ENCODE measurements at regions not wholly inside any gene's neighbourhood (a gene's known extent, or its start where the extent isn't known, plus 50 kb on each side); places are given as distances from the start of the nearest gene placed in this dataset.

DNA sequence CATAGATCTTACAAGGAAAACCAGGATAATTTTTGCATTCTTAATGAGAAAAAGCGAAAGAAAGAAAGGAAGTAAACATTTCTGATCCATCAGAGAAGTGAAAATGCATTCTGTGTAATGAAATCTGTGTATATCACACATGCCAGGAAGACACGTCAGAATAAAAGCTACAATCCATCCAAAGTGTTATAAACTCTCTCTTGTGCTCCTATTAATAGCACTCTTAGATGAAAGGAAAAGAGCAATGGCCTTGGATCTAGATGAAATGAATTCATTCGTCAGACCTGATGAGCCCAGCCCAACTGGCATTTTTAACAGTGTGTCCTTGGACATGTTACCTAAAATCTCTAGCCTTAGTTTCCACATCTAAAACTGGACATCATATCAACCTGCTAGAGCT lies 885.5 kb downstream of the CDH11 start:
- no peak for DNase-seq (ENCODE audit: low spot score)

DNA sequence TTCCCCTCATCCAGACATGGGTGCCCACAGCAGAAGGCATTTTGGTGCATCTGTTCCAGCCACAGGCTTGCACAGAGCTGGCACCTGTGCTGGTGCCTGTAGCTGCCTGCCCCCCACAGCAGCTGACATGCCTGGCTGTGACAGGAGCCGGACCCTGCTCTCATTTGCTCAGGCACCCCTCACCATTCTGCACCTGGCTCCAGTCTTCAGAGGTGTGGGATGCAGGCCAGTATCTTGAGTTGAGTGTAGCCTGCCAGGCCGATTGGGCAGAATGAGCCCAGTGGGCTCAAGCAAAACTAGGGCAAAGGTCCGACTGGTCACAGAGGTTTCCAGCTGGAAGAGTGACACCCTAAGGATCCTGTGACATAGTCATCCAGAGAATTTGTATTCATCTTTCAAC lies 887.7 kb downstream of the CDH11 start:
- no peak for DNase-seq (ENCODE audit: low spot score)

DNA sequence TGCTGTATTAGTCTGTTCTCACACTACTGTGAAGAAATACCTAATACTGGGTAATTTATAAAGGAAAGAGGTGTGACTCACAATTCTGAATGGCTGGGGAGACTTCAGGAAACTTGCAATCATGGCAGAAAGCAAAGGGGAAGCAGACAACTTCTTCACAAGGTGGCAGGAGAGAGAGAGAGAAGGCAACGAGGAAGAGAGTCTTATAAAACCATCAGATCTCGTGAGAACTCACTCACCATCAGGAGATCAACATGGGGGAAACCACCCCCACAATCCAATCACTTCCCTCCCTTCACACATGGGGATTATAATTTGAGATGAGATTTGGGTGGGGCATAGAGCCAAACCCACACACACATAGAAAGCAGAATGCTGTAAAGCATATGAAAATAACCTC lies 896.2 kb downstream of the CDH11 start:
- no peak for DNase-seq (ENCODE audit: low spot score)

DNA sequence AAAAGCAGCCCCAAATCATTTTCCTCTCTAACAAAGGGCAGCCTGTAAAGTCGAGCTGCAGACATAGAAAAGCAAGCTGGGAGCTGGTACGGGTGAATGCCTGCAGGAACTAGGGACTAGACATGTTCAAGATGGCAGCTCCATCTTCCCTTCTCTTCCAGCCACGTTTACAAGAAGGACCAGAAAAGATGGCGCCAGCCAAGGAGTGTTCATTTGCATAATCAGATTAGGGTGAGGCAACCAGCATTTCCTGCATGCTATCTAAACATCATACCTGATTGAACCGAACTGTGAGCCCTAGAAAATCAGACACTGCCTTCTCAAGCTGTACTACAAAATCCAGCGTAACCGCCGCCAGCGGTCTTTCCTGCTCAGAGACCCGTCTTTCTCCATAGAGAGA lies 896.8 kb downstream of the CDH11 start:
- DNase-seq (ENCODE audit: low spot score), result no peak

DNA sequence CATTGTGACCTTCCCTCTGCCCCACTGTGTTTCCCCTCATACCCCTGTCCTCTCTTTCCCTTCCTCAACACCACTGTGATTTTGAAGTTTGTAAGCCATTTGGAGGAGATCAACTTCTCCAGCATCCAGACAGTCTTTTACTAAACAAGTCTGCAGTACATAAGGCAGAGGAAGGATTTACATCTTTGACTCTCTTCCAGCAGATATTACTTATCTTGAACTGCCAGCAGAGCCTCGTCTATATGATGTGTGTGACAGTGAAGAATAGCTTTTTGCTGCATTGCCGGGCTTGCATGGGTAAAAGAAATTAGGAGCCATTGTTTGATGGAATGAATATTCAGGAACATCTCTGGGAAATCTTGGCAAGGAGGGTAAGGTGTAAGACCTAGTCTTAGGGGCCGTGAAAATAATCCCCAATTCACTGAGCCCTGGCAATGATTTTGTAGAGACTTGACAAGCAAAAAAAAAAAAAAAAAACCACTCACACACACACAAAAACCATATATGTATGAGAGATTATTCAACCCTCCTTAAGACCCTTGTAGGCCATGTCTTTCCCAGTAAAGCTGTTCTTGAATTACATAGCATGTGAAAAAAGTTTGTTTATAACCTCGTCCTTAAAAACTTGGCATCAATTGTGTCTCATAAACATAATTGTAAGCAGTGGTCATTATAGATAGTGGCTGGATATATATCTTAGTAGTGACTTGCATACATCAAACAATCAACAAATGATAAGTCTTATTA lies 903.9 kb downstream of the CDH11 start:
- no peak for DNase-seq (ENCODE audit: low spot score)

DNA sequence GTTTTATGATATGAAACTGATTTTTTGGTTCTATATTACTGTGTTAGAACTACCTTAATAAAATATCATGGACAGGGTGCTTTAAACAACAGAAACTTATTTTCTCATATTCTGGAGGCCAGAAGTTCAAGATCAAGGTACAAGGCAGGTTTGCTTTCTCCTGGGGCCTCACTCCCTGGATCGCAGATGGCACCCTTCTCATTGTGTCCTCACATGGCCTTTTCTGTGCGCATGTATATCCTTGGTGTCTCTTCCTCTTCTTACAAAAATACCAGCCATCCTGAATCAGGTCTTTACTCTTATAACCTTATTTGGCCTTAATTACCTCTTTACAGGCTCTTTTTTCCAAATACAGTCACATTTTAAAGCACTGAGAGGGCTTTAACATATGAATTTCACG lies 906.1 kb downstream of the CDH11 start:
- no peak for DNase-seq (ENCODE audit: low spot score)

DNA sequence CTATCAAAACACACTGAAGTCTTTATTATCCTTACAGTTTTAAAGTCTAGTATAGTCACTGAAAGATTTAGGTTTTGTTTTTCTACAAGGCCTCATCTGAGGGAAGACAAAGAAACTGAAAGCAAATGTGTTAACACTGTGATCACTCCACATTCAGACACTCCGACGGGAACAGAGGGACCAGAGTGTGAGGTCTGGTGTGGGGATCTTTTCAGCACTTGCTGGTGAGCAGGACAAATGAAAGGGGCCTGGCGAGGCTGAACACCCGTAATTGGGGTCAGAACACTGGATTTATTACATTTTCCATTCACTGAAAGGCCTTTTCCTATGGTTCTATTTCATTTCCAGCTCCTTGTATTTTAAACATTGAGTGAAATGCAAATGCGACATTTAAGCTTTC lies 910.5 kb downstream of the CDH11 start:
- no peak for DNase-seq (ENCODE audit: low spot score)

DNA sequence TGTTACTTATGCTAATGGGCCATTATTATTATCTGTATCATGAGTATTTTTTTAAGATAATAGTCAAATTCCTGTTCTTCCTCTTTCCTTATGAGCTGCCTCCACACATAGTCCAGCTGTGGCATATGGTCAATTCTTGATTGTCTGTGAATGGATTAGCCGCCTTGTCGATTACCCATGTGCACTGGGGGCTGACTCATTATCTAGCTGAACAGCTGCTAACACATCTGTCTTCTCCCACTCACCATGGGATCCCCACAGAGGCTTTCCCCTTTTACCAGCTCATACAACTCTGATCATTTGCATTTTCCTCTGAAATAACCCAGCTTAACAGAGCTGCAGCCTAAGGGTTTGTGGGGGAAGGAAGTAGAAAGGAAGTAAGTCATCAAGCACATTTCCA lies 915.0 kb downstream of the CDH11 start:
- DNase-seq (ENCODE audit: low spot score), result no peak

DNA sequence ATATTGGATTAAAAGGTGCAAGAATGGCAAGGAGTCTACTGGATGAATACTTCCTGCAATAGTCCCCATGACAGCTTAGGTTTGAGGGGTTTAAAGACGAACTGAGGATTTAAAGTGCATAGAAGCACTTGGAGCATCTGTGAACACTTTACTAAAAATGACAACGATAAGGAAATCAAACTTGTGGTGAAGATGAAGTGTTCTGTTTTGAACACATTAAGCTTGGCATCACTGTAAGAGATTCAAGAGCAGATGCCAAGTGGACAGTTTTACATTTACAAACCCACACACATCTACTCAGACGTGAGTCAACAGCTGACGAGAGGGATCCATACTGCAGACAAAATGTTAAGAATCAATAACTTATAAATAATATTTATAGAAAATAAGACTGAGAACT lies 918.7 kb downstream of the CDH11 start:
- DNase-seq (ENCODE audit: low spot score), result no peak

DNA sequence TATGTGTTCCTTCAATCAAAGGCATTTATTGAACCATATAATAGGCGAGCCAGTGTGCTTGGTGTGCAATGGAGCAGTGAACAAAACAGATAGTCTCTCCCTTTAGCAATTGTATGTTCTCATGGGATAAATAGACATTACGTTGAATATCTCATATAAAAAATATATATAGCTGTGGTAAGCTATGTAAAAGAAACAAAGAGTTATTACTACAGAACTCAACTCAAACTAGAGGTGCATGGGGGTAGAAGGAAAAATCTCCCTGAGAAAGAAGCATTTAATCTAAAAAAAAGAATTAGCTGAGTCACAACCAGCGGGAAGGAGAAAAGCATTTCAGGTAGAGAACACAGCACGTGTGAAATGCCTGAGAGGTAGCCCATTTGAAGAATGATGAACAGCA lies 919.3 kb downstream of the CDH11 start:
- no peak for DNase-seq (ENCODE audit: low spot score)

DNA sequence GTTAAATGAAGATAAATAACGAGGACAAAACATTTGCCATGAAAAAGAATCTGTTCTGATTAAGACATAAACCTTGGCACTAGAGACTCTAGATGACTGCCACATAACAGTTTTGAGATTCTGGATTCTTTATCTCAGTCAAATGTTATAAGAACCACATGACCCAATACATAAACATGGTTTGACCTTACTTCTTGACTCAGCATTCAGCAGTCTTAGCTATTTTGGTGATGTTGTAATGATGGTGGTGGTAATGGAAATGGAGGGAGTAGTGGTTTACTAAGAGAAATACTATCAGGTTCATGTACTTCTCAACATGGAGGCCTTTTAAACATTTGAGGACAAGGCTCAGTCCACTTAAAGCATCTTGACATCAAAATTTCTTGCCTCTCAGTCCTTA lies 925.4 kb downstream of the CDH11 start:
- no peak for DNase-seq (ENCODE audit: low spot score)

DNA sequence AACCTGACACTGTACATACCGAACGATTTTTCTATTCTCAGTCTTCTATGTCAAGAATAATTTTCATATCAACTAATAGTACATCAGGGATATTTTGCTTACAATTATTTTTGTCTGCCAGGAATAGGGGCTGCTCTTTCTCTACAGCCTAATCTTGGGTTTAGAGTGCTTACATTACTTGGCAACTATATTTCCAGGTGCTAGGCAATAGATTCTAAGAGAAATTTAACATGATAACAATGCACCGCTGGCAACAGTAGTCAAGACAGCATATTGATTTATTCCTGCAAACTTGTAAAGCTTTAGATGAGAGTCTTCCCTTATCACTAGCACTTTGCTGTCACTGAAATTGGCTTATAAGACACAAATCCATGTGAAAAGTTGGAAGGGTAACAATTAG lies 935.9 kb downstream of the CDH11 start:
- no peak for DNase-seq (ENCODE audit: low spot score)

DNA sequence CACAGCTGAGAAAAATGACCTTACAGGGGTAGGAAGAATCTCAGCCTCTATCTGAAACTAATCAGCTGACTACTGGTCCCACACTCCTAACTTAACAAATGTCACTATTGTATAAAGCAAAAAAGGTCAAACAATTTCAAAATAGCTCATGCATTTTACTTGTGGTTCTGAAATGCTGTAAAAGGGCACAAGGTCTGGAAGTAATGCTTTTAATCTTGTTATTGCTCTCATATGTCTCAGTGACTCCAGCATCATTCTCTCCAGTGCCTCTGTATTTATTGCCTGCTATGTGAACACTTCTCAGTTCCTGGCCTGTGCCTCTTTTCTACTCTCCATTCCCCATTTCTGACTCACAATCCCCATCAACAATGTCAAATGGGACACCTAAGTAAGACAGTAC lies 937.7 kb downstream of the CDH11 start:
- no peak for DNase-seq (ENCODE audit: low spot score)

DNA sequence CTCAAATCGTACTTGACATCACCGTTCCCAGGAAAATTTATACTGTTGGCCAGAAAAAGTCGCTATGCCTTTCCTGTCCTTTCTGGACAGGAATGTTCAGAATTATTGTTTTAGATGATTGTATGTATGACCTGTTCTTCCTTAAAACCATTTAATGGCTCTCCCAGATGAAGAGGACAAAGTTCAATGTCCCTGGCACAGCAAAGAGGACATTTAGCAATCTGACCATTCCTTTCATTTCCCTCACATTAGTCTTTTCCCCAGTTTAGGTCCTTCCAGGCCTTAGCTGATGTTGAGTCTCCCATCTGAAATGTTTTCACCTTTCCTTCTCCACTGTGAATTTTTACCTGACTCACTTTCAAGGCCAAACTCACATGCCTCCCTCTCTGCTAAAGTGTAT lies 938.9 kb downstream of the CDH11 start:
- no peak for DNase-seq (ENCODE audit: low spot score)

DNA sequence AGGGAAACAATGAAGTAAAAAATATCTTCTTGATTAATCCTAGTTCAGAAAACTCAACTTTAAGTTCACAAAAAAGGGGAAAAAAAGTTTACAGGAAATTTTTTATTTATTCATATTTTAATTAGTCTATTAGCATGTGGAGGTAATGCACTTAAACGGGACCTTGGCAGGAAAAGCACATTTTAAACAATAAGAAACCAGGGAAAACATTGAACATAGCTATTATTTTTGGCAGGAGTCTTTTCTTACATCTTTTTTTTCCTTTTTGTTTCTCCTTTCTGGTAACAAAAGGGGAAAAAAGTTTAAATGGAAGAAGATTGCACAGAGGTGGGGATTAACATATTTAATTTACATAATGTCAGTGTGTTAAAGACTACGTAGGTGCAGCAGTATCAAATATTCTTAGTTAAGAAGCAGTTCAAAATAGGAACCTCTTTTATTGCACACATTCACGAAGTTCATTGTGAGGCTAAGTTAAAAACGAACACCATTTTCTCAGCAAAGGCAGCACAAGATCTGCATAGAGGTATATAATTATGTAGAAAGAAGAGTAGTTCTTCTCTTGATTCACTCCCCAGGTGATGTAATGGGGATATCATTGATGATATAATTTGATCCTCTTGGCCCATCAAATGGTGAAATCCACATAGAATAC lies 940.5 kb downstream of the CDH11 start:
- DNase-seq (ENCODE audit: low spot score), result no peak

DNA sequence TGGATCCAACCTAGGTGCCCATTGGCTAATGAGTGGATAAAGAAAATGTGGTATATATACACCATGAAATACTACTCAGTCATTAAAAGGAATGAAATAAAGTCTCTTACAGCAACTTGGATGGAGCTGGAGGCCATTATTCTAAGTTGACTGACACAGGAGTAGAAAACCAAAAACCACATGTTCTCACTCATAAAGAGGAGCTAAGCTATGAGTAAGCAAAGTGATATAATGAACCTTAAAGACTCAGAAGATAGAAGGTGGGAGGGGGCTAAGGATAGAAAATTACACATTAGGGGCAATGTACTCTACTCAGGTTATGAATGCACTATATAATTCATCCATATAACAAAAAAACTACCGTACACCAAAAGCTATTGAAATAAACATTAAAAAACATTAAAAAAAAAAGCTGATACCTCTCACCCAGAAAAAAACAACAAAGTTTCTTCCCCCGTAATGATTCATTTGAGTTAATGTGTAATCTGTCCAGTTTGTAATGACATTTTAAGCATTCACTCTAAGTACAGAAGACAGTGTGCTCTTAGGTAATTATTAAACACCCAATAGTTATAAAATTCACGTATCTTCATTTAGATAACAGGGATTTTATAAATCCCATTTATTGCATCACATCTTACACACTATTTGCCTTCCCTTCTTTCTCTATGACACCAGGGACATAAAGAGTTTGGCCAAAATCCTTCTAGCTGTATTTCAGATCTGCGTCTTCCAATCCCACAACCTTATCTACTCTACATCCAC lies 941.5 kb downstream of the CDH11 start:
- no peak for DNase-seq (ENCODE audit: low spot score)

DNA sequence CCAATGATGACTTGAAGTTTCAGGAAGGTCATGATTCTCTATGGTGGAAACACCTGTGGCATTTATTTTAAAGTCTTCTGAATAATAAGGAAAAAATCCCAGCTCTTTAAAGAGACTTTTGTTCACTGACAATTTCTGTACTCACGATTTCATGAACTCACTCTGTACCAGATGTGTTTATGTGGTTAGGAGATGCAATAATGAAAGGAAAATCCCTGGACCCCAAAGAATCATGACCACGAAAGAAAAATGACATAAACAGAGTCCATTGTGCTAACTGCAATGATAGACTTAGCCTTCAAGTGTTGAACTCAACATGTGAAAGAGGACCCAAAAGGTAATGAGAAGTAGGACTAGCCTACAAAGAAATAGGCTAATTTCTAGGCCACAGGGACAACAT lies 947.5 kb downstream of the CDH11 start:
- DNase-seq (ENCODE audit: low spot score), result no peak

DNA sequence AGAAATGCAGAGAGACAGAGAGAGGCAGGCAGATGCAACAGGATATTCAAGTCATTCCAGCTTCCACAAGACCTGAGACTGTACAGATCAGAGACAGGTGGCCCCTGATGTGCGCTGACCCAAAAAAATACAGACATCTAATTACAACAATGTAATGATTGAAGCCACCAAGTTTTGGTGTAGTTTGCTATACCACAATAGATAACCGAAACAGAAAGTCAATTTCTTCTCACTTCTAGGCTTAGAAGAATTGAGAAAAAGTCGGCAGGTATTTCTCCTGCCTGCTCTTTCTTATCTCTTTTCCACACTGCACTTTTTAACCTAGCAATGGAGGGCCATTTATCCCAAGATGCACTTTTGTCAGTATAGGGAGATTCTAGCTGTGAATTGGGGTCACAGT lies 949.2 kb downstream of the CDH11 start:
- no peak for DNase-seq (ENCODE audit: low spot score)

DNA sequence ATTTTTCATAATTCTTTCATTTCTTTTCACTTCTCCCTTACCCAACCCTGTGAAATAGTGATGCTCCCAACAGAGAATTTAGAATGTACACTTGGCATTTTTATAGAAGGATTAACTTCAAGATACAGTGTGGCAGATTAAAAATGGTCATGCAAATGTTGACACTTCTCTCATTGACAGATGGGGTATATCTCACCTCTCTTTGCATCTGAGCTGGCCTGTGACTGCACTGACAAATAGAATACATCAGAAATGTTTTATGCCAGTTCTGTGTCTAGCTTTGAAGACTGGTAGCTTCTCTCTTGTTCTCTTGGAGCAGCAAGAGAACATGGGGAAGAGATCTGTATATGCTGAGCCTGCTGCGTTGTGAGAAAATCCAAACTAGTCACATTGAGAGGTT lies 949.6 kb downstream of the CDH11 start:
- DNase-seq (ENCODE audit: low spot score), result no peak

DNA sequence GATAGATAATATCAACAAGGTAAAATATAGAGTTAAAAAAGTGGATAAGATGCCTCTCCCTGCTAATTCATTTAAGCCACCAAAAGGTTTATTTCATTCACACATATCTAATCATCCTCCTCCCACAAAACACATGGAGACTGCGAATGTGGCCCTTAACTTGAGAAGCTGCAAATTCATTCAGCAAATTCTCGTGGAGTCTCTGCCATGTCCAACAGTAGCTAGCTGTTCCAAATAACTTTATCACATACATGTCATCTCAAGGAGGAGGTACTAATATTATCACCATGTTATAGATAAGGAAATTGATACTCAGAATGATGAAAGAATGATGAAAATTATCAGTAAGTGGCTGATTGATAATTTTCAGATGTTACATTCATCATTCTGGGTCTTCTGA lies 950.2 kb downstream of the CDH11 start:
- no peak for DNase-seq (ENCODE audit: low spot score)

DNA sequence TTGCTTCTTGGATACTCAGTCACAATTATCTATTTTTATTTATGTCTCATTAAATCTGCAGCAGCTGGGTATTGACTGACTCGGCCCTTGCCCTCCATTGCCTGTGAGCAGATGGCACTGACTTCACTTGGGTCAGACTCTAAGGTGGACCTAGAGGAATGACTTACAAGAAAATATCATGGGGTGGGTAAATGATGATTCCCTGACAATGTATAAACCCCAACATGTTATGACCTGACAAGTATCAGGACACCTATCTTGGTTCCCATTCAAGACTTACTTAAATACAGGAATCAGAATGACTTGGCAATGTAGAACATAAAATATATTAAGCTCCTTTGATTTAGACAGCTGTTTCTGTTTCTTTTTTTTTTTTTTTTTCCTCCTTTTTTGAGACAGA lies 953.5 kb downstream of the CDH11 start:
- no peak for DNase-seq (ENCODE audit: low spot score)

DNA sequence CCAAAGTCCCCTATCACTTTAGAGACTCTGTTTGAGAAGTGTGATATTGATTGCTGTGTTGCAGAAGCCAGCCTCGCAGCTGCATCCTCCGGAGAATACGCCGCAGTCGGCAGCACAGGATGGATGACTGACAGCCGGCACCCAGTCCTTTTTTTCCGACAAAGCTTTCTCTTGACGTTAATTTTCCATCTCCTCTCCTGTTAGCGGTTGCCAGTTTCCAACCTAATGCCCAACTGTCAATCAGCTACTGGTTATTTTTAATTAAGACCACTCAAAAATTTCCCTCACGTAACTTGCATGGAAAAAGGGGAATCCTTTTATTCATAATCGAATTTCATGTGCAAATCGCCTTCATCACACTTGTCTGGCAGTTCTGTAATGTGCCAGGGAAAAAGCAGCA lies 953.9 kb downstream of the CDH11 start:
- no peak for DNase-seq (ENCODE audit: low spot score)

DNA sequence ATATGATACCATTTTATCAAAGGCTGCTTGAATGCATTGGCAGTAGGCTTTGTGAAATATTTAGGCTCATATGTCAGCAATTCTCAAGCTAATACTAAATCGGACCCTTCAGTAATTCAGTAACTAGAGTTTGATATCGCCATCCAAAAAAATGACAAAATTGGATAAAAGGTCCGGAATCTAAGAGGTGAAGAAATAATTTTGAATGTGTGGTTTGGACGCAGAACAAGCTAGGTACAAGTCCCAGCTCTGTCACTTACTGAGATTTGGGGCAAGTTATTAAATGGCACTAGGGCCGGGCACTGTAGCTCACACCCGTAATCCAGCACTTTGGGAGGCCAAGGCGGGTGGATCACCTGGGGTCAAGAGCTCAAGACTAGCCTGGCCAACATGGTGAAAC lies 956.5 kb downstream of the CDH11 start:
- no peak for DNase-seq (ENCODE audit: low spot score)

All from germinal center (tissue), 1 donor.